Iris pigment epithelial cell (primary cell): ENCODE measurements at regions not wholly inside any gene's neighbourhood (a gene's known extent, or its start where the extent isn't known, plus 50 kb on each side); places are given as distances from the start of the nearest gene placed in this dataset.

ENCODE experiments used
- DNase-seq: peaks from one replicate; pipeline ENCODE4 v3.0.0-alpha.2; 2011; ENCODE audit warnings: low read depth

DNA sequence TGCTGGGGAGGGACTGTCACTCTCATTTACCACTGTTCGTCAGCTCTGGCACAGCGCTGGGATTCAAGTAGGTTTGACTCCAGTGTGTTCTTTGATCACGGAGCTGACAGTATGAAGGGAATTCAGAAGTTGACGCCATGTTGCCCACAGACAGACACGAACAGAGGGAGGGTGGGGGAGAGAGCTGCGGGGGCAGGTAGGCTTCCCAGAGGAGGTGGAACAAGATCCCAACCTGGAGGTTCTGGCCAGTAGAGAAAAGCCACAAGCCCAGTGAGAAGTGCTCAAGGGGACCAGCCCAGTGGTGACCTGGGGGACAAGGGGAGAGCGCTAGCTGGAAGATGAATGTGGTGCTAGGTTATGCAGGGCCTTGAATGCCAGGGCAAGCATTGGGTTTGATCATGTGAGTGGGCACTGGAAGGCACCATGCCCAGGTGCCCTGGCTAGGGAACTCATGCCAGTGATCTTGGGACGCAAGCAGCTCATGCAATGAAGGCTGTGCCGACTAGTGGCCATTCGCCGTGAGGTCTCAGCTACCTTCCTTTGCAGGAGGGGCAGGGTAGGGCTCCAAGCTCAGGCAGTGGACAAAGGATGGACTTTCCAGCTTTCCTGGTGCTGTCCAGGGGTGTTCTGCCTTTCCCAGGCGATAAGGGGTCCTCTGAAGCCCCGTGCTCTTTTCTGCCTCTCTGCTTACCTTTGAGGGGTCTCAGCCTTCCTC, 50.4 kb upstream of the APCDD1L start:
- DNase-seq = no peak
